NCI-H2107 treated with DMSO at 0.1 percent for 48 hours (cell line): ENCODE measurements at regions not wholly inside any gene's neighbourhood (a gene's known extent, or its start where the extent isn't known, plus 50 kb on each side); places are given as distances from the start of the nearest gene placed in this dataset.

Experiments
- DNase-seq: peaks from one replicate; lab custom pipeline; 2025; ENCODE audit not compliant: unreplicated experiment; lab: John Stamatoyannopoulos, UW

DNA sequence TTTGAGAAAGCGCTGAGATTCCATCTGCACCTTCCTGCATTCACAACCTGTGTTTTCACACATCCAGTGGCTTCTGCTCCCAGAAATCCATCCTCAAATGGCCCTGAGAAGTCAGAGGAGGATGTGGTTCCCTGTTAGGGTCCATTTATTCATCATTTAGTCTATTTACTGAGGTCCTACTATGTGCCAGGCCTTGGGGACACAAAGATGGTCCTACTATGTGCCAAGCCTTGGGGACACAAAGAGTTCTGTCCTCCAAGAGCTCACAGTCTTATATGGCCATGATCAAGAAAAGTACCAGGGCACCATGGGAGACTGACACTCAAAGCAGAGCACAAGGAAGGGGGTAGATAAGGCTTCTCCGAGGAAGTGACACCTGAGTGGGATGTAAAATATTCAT, 147.1 kb upstream of the ATP1B1 start:
- DNase-seq, result no peak

DNA sequence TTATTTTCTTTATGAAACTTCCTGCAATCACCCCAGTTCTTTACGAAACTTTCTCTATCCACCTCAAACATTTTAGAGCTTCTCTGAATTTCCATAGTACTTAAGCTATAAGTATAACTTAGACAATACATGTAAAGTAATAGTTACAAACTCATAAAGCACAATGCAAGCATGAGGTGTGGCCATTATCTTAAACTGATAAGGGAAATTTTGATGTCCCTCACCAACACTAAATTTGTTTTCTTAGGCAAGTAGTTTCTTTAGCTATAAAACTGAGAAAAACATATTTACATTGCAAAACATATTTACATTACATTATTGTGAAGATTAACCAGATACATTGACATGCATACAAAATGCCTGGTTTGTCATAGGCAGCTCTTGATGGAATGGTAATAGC, 146.4 kb upstream of the ATP1B1 start:
- no peak for DNase-seq

DNA sequence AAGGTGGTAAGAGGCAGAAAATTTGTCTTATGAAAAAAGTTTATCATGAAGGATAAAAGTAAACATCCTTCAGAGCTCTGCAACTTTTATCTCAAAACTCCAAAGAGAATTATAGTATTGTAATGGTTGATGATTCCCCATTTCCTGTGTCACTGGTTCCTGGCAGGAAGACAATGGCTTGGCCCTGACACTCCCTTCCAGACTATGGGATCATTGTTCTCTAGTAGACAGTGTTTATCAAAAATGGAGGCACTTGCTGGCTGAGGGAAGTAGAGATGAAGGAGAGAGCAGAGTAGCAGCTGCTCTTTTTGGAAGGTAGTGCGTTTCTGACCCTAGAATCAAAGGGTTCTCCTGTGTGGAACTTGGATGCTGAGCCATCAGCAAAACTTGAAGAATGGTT, 145.9 kb upstream of the ATP1B1 start:
- DNase-seq, result no peak

DNA sequence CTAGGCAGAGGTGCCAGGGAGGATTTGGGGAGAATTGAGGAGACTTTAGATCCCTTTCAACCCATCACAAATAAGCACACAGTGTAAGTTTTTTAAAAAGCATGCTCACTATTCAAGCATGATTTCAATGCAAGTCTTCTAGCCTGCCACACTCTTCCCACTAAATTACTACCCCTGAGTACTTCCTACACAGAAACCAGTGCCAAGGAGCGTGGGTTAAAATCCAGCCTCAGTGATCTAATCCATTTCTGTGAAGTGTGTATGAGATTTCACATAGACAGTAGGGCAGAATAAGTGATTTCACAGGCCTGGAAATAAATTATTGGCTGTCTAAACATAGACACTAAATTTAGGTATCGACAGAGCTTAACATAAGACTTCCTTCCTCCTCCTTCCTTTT, 142.9 kb upstream of the ATP1B1 start:
- no peak for DNase-seq

DNA sequence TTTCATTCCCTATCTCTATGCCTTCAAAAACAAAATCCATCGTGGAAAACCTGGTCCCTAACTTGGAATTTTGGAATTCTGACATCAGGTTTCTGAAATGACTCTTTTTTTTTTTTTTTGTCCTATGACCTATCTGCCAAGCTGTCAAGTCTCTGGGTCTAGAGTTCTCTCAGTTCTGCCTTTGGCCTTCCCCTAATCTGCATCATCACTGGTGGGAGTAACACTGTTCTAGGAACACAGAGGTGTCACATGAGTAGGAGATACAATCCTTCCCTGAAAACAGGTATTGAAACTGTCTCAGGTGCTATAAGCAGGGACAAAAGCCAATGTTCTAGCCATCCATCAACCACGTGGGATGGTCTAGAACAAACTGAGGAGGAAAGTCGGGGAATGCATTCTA, 142.0 kb upstream of the ATP1B1 start:
- DNase-seq, result no peak

DNA sequence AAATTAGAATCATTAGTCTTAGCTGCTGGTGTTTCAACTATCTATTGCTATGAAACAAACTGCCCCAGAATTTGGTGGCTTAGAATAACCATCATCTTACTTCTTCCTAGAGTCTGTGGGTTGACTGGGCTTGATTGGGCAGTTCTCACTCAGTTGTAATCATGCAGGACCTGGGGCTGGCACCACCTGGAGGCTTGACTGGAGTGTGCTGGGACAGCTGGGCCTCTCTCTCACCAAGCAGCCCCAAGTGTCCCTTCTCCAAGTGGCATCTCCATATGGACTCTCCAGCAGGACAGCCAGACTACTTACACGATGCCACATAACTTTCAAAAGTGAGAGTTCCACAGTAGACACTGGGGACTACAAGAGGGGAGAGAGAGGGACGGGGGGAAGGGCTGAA, 140.3 kb upstream of the ATP1B1 start:
- DNase-seq, result no peak

DNA sequence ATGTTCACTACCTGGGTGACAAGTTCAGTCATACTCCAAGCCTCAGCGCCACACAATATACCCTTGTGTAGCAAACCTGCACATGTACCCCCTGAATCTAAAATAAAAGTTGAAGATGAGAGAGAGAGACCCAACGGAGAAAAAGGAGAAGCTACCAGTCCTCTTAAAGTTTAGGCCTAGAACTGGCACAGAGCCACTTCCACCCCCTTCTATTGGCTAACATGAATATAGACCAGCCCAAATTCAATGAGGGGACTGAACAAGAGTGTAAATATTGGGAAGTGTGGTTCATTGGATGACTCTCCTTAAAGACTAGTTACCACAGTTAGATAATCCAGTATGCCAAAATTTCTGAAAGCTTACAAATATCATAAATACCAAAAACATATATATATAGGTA, 139.9 kb upstream of the ATP1B1 start:
- no peak for DNase-seq

DNA sequence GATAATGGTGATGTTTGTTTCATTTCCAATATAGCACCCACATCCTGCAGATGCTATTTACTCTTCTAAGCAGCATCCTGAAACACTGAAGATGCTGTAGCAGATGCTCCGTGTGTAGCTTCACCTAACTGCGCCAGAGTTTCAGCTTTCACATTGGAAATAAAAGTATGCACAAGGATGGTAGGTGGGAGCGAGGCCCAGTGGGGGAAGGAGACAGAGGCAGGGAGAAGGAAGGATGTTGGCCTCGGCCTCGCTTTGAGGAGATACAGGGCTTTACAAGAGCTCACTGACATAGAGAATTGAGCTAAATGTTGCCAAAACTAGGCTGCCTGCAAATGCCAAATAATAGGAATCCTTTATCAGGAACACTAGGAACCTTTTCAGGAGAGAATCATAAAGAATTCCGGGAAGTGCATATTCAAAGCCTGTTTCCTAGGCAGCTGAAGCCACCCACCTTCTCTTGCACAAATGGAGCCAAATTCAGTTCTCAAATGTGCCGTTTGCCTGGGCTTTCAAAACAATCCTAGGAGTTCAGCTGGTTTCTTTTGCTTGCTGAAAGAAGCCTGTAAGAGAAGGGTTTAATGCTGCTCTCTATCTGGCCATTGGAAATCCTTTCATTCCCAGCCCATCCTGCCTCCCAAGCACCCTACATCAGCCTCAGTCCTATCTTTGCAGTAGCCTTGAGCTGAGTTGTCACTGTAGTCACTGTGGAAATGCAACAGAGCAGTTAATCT, 135.4 kb upstream of the ATP1B1 start:
- DNase-seq, result no peak

DNA sequence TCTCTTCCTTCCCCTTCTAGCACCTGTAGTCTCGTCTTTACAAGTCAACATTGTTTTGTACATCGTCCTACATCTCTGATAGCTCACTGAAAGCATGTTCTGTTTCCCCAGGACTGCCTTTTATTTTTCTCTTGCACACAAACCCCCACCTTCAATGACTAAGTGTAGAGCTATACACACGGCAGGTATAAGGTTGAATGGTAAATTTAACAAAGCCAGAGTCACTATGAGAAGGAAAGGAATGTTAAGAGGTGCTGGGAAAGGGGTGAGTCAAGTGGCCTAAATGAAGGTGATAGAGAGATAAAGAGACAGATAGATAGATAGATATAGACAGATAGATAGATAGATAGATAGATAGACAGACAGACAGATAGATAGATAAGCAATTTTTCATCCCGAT, 134.3 kb upstream of the ATP1B1 start:
- DNase-seq, result peak; percentile 13

DNA sequence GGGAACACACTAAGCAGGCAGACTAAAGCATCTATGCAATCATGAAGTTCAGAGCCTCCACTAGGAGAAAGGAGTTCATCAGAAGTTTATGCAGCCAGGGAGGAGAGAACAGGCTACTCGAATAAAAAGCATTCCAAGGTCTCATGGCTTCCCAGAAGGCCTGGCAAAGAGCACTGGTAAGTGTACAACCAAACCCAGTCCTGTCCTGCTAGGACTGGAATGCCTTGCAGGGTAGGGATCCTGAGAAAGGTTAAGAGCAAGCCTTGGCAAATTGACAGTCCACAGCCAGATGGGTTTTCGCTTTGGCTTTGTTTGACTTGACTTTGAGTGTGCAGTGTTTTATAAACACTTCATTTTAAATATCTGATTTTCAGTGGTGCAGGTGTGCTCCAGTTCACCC, 133.6 kb upstream of the ATP1B1 start:
- peak; percentile 98 for DNase-seq

DNA sequence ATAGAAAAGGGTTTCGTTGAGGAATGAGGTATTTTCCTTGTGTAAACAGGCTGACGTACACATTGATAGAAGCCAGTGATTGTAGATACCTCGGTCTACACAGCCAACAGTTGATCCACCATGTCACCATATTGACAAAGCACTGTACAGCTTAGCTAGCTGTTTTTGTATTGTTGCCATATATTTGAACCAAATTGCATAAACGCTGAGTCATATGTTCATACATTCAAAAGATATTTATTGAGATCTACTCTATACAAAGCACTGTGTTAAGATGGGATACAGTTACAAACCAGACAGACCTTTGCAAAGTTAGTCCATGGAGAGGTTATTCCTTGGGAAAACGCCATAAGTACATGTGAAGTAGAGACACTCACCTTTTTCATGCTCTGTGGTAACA, 132.4 kb upstream of the ATP1B1 start:
- DNase-seq, result no peak

DNA sequence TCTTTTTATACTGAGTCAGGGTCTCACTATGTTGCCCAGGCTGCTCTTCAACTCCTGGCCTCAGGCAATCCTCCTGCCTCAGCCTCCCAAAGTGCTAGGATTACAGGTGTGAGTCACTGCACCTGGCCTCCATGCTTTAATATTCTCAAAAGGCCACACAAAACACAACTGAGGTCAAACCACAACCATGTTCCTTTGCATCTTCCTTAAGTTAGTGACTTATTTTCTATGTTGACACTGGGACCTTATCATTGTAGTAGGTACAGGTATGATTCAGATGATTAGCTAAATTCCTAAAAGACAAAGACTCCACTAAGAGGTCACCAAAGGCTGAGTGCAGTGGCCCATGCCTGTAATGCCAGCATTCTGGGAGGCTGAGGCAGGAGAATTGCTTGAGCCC, 131.9 kb upstream of the ATP1B1 start:
- no peak for DNase-seq

DNA sequence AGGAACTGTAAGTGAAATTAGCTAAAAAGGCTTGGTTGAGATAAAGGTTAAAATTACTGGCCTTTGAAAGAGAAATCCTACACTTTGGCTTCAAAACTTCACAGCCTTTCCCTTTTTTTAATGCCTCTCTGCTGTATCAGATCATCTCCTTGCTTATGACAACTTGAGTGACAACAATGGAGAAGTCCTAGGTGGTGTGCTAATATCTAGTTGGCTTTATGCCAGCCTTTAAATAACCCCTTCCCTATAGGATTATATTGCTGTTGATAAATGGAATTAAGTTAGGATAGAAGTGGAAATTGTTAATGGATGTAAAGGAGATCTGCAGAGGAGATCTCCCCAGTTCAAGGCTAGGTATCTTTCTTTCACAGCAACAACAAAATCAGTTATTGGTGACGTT, 130.2 kb upstream of the ATP1B1 start:
- peak; percentile 21 for DNase-seq

DNA sequence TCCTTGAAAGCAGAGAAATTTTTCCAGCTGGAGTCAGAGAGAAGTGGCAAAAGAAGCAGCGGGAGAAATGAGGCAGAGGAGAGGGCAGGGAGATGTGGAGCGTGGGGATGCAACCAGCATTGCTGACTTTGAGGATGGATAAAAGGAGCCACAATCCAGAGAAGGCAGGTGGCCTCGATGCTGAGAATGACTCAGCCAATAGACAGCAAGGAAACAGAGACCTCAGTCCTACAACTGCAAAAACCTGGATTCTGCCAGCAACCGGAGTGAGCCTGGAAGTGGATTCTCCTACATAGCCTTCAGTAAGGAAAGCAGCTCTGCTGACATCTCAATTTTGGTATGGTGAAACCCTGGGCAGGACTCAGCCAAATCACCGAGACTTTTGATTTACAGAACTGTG, 128.9 kb upstream of the ATP1B1 start:
- DNase-seq, result peak; percentile 51

DNA sequence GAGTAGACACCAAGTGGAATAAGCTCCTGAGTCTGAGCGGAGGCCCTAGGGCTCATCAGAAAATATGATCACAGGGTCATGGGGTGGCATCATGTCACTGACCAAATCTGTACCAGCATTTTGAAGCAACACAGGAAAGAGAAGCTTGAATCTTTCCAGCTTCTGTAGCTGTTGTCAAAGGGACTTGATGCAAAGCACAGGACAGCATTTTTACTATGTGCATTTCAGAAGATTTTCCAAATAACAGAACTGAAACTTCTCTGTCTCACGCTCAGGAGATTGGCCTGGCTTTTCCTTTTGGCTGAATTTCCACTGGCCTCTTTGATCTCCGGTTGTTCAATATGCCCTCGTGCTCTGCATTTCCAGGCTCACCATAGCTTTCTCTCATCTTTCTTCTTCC, 127.2 kb upstream of the ATP1B1 start:
- no peak for DNase-seq

DNA sequence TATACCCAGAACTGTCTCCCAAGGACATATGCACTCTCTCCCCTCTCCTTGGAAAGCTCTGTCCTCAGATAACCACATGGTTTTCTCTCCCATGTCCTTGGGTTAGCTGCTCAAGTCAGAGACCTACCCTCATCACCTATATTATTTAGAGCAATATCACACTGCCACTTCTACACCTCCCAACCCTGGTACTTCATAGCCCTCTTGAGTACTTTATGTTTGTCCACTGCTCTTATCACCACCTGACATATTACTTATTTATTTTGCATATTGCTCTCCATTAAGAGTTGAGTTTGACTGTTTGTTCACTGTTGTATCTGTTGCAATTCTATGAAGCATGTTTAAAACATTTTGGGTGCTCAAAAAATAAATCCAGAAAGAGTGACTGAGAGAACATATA, 126.3 kb upstream of the ATP1B1 start:
- no peak for DNase-seq

DNA sequence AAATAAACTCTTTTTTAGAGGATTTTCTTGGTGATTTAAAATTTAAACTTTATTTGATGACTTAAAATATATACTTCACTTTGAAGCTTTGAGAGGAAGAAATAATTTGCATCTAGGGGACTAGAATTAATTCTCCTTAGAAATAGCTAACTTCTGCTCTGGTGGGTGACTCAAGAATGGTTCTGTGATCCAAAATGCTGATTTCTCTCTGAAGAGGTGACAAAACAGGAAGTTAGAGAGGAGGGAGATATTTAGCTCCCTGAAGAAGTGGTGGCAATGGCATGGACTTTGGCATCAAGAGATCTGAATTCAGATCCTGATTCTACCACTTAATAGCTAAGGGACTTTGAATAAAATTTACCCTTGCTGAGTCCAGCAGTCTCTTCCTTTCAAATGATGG, 125.8 kb upstream of the ATP1B1 start:
- DNase-seq, result no peak

DNA sequence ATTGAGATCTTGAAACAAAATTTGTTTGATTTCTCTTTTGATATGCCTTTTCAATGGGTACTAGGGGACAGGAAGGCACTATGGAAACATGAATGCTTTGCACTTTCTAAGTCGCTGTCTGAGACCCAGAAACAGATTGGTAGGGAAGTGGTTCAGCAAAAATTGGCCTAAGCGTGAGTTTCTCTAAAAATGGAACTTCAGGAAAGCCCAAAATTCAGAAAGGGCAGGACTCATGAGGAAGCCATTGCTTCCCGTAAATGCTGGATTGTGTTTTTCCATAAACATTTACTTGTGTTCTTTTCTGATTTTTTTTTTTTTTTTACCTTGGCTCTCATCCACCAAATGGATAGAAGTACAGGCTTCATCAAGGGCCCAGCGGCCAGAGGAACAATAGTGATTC, 123.7 kb upstream of the ATP1B1 start:
- DNase-seq, result no peak

DNA sequence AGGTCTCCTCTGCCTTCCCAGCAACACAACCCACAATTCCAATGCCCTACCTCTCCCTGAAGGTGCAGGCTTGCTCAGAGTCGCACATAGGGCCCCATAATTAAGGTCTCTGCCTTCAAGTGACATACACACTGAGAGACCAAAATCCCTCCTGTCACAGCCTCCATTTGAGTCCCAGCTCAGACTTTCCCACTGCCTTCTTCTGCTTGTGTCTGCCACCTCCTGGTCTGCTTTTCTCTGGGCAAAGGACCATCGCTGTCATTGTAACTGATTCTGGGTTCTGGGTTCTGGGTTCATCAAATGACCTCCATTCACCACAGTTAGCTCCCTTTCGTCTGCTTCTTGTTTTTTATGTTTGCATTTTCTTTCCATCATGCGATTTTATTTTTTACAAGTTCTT, 119.2 kb upstream of the ATP1B1 start:
- no peak for DNase-seq

DNA sequence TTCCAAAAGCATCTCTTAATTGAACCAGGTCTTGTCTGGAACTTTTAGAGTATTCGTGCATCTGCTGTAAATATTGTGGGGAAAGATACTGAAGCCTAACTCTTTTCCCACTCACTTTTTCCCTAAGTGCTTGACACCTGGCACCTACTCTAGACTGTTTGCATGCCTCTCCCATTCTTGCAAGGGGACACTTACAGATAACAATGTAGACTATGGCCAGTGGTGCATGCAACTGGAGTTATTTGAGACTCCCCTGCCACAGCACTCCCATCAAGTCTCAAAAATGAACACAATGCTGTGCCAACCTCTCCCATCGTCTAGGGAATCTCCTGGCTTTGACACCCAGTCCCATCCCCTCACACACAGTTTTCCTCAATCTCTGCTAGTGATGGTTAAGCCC, 118.6 kb upstream of the ATP1B1 start:
- no peak for DNase-seq

DNA sequence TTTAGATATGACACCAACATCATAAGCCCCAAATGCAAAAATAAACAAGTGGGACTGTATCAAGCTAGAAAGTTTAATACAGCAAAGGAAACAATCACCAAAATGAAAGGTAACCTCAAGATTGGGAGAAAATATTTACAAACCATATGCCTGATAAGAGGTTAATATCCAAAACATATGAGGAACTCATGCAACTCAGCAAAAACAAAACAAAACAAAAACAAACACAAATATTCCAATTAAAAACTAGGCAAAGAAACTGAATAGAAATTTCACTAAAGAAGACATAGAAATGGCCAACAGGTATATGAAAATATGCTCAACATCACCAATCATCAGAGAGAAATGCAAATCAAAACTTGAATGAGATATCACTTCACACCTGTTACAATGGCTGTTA, 116.5 kb upstream of the ATP1B1 start:
- DNase-seq, result no peak

DNA sequence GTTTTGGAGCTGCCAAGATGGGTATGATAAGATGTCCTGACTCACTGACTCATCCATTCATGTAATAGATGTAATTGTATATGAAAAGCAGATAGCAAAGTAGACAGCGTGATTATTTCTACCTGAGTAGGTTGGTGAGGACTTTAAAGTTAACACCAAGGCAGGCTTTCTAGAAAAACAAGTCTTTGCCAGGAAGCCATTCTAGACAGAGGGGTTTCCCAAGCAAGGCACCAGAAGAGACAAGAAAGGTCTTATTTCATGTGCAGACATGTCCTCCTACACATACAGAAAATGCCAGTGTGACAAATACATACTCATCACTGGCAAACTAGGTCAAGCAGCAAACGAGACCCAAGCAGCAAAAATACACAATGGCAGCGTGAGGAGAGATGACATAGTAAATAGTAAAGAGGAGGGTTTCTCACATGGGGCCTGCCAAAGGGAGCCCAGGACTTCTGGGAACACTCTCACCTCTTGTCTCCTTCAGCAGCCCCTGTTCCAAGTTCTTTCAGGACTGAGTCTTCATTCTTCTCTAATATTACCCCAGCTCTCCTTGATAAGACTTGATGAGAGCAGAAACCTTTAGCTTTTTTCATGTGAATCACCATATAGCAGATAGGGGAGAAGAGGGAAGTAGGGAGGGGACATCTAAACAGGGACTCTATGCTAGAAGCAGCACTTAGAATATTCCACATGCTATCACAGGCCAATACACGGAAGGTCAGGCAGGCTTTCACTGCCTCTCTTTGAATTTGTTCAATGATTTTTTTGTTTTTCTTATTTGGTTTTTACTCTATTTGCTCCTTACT, 114.6 kb upstream of the ATP1B1 start:
- DNase-seq, result no peak

DNA sequence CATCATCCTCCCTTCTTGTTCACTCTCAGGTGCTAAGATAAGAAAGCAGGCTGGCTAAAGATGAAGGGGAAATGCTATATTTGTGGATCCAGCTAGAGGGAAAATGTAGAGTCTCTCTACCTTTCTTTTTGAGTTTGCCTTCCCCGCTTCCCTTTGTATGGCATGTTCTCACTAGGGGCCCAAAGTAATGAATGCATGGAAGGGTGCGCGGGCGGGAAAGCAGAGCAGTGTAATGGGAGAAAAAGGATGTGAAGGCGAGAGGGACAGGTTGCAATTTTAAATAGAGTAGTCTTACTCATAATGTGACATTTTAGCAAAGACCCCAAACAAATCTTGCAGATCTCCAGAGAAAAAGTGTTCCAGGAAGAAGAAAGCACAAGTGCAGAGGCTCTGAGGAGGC, 105.1 kb upstream of the ATP1B1 start:
- no peak for DNase-seq
